HG02571 (cell line): ENCODE measurements at regions not wholly inside any gene's neighbourhood (a gene's known extent, or its start where the extent isn't known, plus 50 kb on each side); places are given as distances from the start of the nearest gene placed in this dataset.
"Not testable (repeated sequence)": the region's sequence is repeated elsewhere in the genome, so short reads cannot be mapped to it uniquely, and the experiment has no call there.

Experiments
- ATAC-seq: cut with Tn5 transposase; IDR thresholded peaks from one replicate; pipeline ENCODE4 v1.9.1; 2021; ENCODE audit warnings: mild to moderate bottlenecking, moderate library complexity; ENCODE audit not compliant: unreplicated experiment

DNA sequence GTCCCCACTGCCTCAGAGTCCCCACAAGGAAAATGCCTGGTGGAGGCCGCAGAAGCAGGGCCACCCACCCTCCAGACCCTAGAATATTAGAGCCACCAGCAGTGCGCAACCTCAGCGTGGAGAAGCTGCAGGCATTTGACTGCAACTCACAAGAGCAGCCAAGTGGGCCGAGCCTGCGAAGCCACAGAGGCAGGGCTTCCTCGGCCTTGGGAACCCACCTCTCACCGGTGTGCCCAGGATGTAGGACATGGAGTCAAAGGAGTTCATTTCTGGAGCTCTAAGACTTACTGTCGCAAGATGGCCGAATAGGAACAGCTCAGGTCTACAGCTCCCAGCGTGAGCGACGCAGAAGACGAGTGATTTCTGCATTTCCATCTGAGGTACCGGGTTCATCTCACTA is 397.9 kb upstream of the PIK3R1 start:
- no peak for ATAC-seq

DNA sequence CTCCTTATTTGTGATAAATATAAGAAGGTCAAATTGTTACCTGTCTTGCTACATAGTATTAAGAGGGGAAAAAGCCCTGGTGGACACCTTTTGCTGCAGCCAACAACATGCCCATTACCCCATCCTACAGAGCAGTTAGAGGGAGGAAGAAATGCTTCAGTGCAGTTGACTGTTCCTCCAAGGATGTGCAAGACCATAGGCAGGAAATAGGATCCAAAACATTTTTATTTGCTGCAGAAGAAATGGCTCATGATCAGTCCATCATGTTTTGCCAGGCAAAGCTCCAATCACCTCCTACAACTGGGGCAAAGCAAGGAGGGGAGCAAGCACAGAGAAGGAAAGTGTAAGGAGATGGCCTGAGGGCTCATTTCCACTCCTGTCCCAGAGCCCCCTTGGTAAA is 399.1 kb upstream of the PIK3R1 start:
- ATAC-seq = no peak

DNA sequence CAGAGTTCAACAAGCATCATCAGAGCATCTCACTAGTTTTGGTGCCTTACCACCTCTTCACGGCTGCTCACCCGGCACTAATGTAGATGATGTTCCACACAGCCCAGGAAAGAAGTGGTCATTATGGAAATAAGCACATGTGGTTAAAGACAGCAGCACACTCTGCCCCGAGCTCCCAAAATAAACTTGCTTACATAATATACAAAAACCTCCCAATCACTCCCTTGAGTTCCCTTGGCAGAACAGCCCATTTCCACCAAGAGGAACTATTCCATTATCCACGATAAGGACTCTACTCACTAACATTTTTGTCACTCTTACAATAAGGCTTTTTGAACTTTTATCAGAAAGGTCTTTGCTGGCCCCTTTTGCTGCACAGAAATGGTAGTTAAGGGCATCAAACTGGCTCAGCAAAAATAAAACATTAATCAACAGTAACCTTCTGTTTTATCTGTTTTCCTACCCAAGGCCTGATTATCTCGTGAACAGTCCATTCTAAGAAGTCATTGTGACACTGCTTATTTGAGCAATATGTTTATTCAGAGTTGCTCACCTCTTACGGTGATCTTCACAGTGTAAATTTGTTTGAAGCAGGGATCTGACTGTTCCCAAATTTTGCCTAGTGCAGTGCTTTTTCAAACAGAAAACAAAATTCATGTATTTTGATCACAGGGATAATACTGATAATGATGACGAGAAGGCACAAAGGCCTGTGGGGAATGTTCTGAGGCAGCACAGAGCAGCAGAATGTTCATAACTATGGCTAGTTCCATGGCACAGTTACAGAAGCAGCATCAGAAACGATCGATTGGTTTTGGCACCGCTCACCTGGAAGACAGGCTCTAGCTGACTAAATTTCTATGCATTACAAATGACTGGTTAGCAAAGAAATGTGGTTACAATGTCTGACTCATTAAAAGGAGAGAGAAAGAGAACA is 399.8 kb upstream of the PIK3R1 start:
- ATAC-seq = no peak

DNA sequence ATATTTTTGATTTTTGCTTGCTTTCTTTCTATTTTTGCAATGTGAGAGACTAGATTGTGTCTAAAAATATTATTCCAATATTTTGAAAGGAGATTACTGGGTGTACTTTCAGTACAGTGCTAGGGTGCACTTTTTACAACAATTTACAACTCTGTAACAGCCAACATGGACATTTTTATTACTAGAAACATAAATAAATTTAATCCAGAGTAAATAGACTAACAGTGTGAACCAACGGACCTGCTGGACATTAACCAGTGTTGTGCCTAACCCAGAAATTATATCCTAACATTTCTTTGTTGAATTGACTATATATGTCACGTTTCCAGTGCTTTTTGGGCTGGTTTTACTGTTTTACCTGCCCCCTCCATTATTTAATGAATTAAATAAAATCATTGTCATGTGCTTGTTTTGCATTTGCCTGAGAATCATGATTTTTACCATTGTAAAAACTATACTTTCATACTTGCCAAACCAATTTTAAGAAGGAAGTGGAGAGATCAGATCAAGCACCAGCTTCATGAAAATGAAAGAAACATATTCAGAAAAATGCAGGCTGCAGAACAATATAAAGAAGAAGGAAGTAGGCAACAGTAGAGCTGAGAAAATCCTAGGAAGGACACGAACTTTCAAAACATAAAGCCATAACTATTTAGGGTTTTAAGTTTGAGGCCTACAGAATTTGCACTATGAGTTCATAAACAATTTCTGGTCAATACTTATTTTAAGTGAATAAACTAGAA is 400.8 kb upstream of the PIK3R1 start:
- ATAC-seq = no peak

GRCh38 chr5:67813877-67814539 is 401.5 kb upstream of the PIK3R1 start:
- ATAC-seq = no peak

DNA sequence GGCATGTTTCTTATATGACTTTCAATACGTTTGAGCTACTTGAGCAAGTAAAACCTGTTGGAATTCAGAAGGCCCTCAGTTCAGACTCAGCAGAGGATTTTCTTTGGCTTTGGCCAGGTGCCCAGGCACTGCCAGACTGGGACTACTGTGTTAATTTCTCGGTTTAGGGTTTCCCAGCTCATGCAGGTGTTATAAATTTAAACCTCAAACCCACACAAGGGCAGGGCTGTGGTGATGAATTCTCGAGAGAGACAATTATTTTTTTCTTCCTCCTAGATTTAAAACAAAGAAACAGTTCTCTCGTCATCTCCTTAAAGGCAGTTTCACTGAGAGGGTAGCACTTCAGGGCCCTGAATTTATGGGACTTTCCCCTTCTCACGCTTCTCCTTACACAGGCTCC is 406.0 kb upstream of the PIK3R1 start:
- peak; percentile 47 for ATAC-seq

DNA sequence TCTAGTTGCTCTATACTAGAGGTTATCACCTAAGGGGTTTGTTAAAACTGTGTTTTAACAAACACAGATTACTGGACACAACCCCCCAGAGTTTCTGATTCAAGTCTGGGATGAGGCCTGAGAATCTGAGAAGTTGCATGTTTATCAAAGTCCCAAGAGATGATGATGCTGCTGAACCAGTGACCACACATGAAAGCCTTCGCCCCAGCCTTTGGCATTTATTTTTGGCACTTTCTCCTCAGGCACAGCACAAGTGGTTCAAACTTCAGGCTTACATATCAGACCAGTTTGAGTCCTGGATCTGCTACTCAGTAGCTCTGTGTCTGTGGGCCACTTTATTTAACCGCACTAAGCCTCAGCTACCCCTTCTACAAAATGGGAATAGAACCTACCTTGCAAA is 407.2 kb upstream of the PIK3R1 start:
- ATAC-seq = no peak

GRCh38 chr5:67807439-67807888 is 408.1 kb upstream of the PIK3R1 start:
- ATAC-seq = peak; percentile 58

DNA sequence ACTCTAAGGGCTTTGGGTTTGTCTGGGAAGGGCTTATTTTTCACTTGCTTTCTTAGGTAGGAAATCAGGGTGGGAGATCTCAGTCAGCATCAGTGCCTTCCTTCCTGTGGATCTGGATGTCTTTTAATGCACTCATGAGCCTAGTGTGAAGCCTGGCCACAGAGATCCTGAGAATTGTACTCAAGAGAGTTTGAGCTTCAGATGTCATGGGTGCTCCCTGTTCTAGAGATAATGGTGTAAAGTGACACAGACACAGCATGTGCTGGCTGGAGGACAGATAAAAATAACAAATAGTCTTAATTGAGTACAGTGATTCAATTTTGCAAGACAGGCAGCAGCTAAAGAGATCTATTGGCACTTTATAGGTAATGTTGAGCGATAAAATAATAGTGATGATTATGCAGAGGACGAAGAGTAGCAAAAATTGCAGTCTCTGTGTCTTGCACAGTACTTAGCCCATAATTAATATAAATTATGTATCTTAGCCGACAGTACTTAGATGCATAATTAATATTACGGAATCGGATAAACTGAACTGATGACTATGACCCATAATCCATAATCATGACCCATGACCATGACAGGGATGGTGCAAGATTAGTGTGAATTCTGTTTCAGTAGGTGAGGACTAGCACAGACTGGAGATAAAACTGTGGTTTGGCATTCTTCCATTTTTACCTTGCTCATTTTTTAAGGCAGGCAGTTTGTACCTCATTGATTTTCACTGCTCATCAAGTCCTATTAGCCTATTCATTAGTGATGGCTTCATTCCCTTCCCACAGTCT is 408.7 kb upstream of the PIK3R1 start:
- peak; percentile 7 for ATAC-seq

DNA sequence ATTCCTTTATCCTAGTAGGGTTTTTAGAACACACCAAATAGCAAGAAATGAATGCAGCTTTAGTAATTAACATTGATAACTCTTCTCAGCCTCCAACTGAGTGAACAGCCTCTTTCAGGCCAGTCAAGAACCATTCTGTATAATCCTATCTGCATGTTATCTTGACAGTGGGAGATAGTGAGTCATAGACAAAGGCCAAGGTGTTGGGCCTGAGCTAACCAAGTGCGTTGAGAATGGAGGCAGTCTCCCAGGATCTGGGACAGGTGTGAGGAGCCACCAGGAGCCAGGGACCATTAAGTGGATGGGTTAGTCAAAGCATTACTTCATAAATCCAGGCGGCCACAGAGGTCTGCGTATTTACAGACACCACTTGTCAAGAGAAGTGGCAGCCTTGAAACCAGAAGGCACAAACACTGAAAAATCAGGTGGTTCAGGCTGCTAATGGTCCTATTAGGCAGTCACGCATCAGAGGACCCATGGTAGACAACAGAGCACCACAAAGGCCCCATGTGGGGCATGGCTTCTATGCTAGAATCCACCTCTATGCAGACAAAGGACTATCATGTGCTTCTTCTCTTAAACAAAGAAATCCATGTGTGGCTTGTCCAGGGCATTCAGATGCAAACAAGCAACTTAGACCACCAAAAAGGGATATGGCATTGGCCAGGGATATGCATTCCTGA is 409.7 kb upstream of the PIK3R1 start:
- no peak for ATAC-seq

GRCh38 chr5:67802766-67803165 is 412.8 kb upstream of the PIK3R1 start:
- no peak for ATAC-seq

DNA sequence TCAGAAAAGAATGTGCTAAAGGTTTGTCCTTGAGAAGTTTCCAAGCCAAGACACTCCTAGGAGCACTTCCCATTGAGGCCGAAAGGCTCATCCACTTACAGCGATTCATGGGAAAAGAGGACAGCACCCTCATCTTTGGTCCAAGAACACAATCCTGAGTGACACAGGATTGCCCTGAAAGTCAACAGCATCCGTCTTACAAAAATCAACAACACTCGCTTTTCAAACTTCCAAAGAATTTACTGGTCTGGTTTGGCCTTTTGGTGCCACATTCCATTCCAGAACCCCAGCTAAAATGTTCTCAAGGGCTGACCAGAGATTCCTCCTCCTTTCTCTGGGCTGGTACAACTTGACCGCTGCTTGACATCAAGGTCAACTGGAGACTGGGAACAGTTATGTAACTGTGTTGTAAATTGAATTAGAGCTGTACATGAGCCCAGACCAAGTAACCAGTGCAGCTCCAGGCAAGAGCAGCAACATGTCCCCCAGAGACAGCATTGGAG is 415.8 kb upstream of the PIK3R1 start:
- ATAC-seq = no peak

DNA sequence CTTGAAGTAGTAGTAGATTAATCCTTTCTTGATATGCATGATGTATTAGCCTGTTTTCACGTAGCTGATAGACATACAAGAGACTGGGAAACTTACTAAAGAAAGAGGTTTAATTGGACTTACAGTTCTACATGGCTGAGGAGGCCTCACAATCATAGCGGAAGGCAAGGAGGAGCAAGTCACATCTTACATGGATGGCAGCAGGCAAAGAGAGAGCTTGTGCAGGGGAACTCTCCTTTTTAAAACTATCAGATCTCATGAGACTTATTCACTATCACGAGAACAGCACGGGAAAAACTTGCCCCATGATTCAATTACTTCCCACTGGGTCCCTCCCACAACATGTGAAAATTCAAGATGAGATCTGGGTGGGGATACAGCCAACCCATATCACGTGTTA is 417.1 kb upstream of the PIK3R1 start:
- ATAC-seq = not testable (repeated sequence)

- no peak for ATAC-seq
These were observed 419.6 kb upstream of the PIK3R1 start for GRCh38 chr5:67795781-67796477.

DNA sequence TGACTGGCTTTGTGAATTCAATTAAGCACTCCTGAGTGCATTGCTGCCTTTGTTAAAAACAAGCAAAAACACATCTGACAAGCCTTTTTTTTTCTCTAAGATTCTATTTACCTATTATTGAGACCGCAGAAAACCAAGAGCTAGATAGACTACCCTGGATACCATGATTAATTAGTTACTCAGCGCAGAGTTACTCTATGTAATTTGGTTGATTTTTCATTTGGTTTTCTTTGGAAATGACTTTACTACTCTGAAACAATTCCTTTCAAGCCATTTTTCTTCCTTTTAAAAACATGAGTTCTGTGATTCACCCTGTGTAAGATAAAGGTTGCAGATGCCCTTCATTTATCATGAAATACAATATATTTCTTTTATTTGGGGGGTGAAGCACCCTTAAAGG is 421.6 kb upstream of the PIK3R1 start:
- ATAC-seq = no peak

DNA sequence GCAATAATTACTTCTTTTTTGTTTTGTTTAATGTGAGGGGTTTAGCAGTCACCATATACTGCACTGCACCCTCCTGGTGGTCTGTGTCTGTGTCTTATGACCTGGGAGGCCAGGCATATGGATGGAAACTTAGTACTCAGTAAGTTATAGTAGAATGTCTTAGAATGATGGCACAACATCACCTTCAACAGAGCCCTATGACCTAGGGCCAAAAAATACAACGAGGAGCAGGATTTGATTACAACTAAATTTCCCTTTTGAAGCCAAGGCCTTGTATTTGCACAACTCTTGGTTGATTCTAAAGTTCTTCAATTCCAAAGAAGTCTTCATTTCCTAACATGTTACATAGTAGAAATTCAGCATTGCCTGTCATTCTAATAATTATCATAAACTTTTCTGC is 422.1 kb upstream of the PIK3R1 start:
- no peak for ATAC-seq

DNA sequence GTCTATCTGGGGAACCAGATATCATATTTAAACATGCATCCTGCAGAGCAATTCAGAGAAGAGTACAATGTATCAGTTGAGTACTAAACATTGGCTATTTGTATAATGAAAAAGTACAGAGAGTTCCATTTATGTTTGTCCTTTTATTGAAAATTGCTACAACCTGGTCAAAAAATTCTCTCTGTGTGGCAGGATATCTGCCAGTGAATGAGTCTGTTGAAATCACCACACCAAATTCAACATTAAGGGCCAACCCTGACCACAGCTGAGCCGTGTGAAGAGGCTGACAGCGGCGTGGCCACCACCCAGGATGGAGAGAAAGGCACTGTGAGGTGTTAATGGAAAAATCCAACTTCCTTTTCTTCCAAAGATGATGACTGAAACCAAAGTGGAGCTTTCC is 422.7 kb upstream of the PIK3R1 start:
- ATAC-seq = no peak

DNA sequence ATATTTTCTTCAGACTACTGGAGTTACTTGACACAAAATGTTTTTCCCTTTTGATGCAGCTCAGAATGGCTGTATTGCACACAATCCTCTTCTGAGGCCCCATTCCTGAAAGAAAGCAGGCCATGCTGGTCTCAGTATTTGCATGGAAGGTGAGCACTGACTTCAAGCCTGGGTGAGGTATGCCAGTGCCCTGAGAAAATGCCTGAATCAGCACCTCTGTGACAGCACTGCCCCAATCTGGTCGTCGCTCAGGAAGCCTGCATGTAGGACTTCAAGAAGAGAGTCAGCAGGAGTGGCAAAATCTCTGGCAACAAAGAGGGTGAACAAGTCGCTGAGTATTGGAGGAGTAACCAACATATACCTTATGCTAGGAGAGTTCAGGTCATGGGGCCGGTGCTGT is 425.2 kb upstream of the PIK3R1 start:
- no peak for ATAC-seq

DNA sequence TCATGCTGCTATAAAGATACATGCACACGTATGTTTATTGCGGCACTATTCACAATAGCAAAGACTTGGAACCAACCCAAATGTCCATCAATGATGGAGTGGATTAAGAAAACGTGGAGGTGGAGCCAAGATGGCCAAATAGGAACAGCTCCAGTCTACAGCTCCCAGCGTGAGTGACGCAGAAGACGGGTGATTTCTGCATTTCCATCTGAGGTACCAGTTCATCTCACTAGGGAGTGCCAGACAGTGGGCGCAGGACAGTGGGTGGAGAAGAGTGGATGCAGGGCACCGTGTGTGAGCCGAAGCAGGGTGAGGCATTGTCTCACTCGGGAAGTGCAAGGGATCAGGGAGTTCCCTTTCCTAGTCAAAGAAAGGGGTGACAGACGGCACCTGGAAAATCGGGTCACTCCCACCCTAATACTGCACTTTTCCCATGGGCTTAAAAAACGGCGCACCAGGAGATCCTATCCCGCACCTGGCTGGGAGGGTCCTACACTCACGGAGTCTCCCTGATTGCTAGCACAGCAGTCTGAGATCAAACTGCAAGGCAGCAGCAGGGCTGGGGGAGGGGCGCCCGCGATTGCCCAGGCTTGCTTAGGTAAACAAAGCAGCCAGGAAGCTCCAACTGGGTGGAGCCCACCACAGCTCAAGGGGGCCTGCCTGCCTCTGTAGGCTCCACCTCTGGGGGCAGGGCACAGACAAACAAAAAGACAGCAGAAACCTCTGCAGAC is 435.5 kb upstream of the PIK3R1 start:
- not testable (repeated sequence) for ATAC-seq
